ENCODE measurements at regions not wholly inside any gene's neighbourhood (a gene's known extent, or its start where the extent isn't known, plus 50 kb on each side); places are given as distances from the start of the nearest gene placed in this dataset.

GRCh38 chr4:82287720-82288119 lies 86.1 kb downstream of the HNRNPD start:
- intact Hi-C loops (cut with micrococcal nuclease; ENCODE audit: unreplicated experiment) (loop anchor here (10.0 kb wide), 1 partner anchor 137 kb away; no protein-coding TSS in a partner anchor), in situ Hi-C loops (cut with MboI) (no loop called here)
- Histone ChIP-seq H3K4me2 (ENCODE audit: control insufficient read depth, insufficient read depth) (no peak overlapping the region), H3K4me1 (ENCODE audit: control insufficient read depth, insufficient read depth, low read length) (no peaks in the 10 kb centered on the region; the same call in 1 of the 2 replicates), H3K27me3 (replicated peaks in 1 of 2; ENCODE audit: control insufficient read depth in 2 of 2, insufficient read depth in 2 of 2, low read length in 1 of 2) (peaks cover 0 to 10% of the 10 kb centered on the region in 2 experiments; a peak in 1 of 4 replicates), H3K9me3 (replicated peaks; ENCODE audit: control insufficient read depth, insufficient read depth, low read length) (no peaks in the 10 kb centered on the region; the same call in 1 of the 3 replicates), H3K4me3 (no peak overlapping the region), H3K9ac (ENCODE audit: control insufficient read depth, insufficient read depth, low read length) (no peak overlapping the region), H3K79me2 (ENCODE audit: control insufficient read depth, insufficient read depth, low read length) (no peaks in the 10 kb centered on the region), H3K36me3 (ENCODE audit: control insufficient read depth in 2 of 2, insufficient read depth in 2 of 2, low read length in 1 of 2) (no peaks in the 10 kb centered on the region), H4K20me1 (ENCODE audit: control insufficient read depth, insufficient read depth) (no peaks in the 10 kb centered on the region), H3K27ac (ENCODE audit: control insufficient read depth, insufficient read depth) (no peak overlapping the region), H2AFZ (ENCODE audit: control insufficient read depth, low read depth, low read length) (no peak overlapping the region)
- TF ChIP-seq IKZF1 (conservative IDR thresholded peaks at IDR 0.05) (no peak), PAX5 (IDR thresholded peaks at IDR 0.05; ENCODE audit: borderline replicate concordance, low read depth, low read length) (no peak), PAX8 (IDR thresholded peaks at IDR 0.05) (no peak), RFX5 (IDR thresholded peaks at IDR 0.05; ENCODE audit: low read depth, low read length) (no peak), SPI1 (IDR thresholded peaks at IDR 0.05; ENCODE audit: borderline replicate concordance, insufficient read depth, low read depth, low read length) (no peak), NFXL1 (IDR thresholded peaks at IDR 0.05; ENCODE audit: borderline replicate concordance) (no peak), HCFC1 (IDR thresholded peaks at IDR 0.05; ENCODE audit: low read length) (no peak), CREM (IDR thresholded peaks at IDR 0.05; ENCODE audit: low read depth) (no peak), ZBTB4 (CRISPR knock-in tag; IDR thresholded peaks at IDR 0.05) (no peak), POLR2A (IDR thresholded peaks at IDR 0.05; ENCODE audit: low read depth, low read length) (no peak), WRNIP1 (IDR thresholded peaks at IDR 0.05; ENCODE audit: borderline replicate concordance, low read depth, low read length) (no peak), RELA (IDR thresholded peaks at IDR 0.05; ENCODE audit: borderline replicate concordance, partially characterized antibody) (no peak), TCF3 (IDR thresholded peaks at IDR 0.05; ENCODE audit: borderline replicate concordance, insufficient read depth, low read depth, low read length) (no peak)
- no peak for FAIRE-seq
- CTCF ChIA-PET = no interaction called here
- no peak for ATAC-seq
- no TSS peak for BruUV-seq (replicated peaks)
- SMC1A ChIA-PET (ENCODE audit: uncharacterized antibody, unreplicated experiment) = no interaction called here
- POLR2A ChIA-PET = no interaction called here
- RAD21 ChIA-PET (ENCODE audit: unreplicated experiment) = no interaction called here
- DNase-seq (ENCODE audit: low read depth, low spot score) = no peak
- 18% methylated on average over 5 of the region's 5 CpGs for WGBS (ENCODE audit: insufficient coverage, insufficient replicate concordance, low lambda C conversion rate, missing lambda C conversion rate)

Data from GM12878 (cell line).